ENCODE measurements at regions not wholly inside any gene's neighbourhood (a gene's known extent, or its start where the extent isn't known, plus 50 kb on each side); places are given as distances from the start of the nearest gene placed in this dataset.

DNA sequence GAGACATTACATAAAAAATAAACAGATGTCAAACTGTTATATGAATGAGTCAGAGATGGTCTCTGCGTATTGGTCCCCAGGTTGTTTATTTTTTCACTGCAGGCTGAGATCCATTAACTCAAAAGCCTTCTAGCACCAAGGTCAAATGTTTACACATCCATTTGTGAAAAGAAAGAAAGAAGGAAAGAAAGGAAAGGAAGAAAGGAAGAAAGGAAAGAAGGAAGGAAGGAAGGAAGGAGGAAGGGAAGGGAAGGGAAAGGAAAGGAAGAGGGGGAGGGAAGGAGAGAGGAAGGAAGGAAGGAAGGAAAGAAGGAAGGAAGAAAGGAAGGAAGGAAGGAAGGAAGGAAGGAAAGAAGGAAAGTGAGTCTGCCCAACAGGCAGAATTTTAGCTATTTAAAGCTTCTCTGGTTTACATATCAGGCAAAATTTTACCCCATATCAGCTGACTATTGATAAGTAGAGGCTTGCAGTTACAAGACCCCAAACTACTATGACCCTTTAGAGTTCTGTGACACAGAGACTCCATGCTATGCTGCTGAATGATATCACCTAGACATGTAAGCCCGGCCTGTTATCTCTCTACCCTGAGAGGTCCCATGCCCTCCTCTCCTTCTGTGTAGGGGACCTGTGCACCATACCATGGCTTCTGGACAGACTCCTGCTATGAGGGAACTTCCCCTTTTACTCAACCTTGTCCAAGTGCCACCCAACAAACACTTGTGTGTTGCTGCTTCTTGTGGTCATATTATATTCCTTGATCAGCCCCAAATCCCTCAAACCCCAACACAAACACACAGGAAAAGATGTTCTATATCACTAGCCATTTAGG lies 59.0 kb downstream of the DRD1 start:
- Histone ChIP-seq H3K4me1 (replicated peaks in 1 of 2) (no peaks in the 10 kb centered on the region), H3K4me3 (no peak overlapping the region), H3K27ac (no peak overlapping the region), H3K36me3 (replicated peaks in 1 of 2) (no peaks in the 10 kb centered on the region), H3K27me3 (no peaks in the 10 kb centered on the region), H3K9me3 (replicated peaks in 1 of 3) (no peaks in the 10 kb centered on the region)
- WGBS, 4 donors, result 44 to 56% (median 52%) methylated on average over 2 of the region's 2 CpGs
- intact Hi-C loops (cut with DNase I), result no loop called here
- TF ChIP-seq POLR2A (IDR thresholded peaks at IDR 0.05), result no peak
- TF ChIP-seq, protein P1, sequence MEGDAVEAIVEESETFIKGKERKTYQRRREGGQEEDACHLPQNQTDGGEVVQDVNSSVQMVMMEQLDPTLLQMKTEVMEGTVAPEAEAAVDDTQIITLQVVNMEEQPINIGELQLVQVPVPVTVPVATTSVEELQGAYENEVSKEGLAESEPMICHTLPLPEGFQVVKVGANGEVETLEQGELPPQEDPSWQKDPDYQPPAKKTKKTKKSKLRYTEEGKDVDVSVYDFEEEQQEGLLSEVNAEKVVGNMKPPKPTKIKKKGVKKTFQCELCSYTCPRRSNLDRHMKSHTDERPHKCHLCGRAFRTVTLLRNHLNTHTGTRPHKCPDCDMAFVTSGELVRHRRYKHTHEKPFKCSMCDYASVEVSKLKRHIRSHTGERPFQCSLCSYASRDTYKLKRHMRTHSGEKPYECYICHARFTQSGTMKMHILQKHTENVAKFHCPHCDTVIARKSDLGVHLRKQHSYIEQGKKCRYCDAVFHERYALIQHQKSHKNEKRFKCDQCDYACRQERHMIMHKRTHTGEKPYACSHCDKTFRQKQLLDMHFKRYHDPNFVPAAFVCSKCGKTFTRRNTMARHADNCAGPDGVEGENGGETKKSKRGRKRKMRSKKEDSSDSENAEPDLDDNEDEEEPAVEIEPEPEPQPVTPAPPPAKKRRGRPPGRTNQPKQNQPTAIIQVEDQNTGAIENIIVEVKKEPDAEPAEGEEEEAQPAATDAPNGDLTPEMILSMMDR (IDR thresholded peaks at IDR 0.05), result no peak
- no peak for DNase-seq

DNA sequence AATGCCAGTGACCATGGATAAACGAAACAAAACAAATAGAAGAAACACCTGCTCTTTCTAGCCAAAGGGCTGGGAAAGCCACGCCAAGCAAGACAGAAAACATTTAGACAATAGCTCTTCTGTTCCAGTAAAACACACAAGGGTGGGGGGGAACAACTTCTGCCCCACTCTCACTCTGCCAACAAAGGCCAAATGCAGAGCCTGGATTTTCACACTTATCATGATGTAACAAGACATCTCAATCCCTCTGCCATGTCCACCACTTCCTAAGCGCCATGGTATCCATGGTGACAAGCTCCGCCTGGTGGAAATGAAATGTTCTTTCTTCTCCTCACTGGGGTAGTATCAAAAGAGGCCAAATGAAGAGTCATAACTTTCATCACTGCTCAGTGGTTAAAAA lies 60.6 kb downstream of the DRD1 start:
- no peak overlapping the region for H3K4me3 ChIP-seq
- no peaks in the 10 kb centered on the region for H3K9me3 ChIP-seq (replicated peaks in 1 of 3)
- DNase-seq, result no peak
- TF ChIP-seq, protein P1 (IDR thresholded peaks at IDR 0.05), result no peak
- TF ChIP-seq POLR2A (IDR thresholded peaks at IDR 0.05), result no peak
- H3K4me1 ChIP-seq (replicated peaks in 1 of 2), result no peaks in the 10 kb centered on the region
- no peaks in the 10 kb centered on the region for H3K27me3 ChIP-seq
- H3K27ac ChIP-seq, result no peak overlapping the region
- no peaks in the 10 kb centered on the region for H3K36me3 ChIP-seq (replicated peaks in 1 of 2)
- 71 to 87% (median 75%) methylated on average over 4 of the region's 4 CpGs for WGBS, 4 donors
- intact Hi-C loops (cut with DNase I), result no loop called here

DNA sequence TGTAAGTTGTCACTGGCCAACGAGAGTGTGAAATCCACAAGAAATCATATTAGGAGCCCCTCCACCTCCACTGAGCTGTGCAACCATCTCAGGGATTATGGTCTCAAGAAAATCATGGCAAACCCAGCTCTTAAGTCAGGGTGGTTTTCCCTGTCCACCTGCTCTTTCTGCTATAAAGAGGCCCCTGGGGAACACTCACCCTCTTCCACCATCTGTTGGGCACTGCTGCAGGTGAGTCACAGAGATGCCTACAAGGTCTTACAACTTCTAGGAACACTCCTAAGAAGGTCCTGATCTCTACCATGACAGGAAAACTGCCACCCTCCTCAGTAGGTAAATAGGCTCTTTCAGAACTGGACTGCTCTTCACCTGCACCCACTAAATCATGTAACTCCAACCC lies 61.8 kb downstream of the DRD1 start:
- DNase-seq, result no peak
- Histone ChIP-seq H3K27me3 (peaks cover 4% of the 10 kb centered on the region), H3K27ac (no peak overlapping the region), H3K4me1 (replicated peaks in 1 of 2) (no peaks in the 10 kb centered on the region), H3K9me3 (replicated peaks in 1 of 3) (no peaks in the 10 kb centered on the region), H3K4me3 (no peak overlapping the region), H3K36me3 (replicated peaks in 1 of 2) (no peaks in the 10 kb centered on the region)
- WGBS, 4 donors, result 53 to 83% (median 75%) methylated on average over 1 of the region's 1 CpG
- intact Hi-C loops (cut with DNase I), result no loop called here
- TF ChIP-seq, protein P1 (IDR thresholded peaks at IDR 0.05), result no peak
- no peak for TF ChIP-seq POLR2A (IDR thresholded peaks at IDR 0.05)

DNA sequence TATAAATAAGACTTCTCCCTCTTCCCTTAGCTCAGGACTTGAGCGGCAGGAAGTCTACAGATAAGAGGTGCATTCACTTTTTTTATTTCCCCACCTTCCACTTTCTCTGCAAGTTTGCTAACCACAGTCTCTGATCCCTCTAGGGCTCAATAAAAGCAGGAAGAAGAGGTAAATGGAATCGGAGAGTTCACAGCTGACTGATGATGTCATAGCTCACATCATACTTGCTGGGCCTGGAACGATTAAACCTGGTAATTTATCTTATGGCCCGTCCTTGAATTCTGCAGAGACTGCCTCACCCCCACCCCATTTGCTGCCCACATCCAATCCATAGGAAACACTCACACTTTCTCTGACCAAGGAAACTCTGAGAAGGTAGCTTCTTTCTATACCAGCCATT lies 62.9 kb downstream of the DRD1 start:
- Histone ChIP-seq H3K27ac (no peak overlapping the region), H3K36me3 (replicated peaks in 1 of 2) (no peaks in the 10 kb centered on the region), H3K9me3 (replicated peaks in 1 of 3) (no peaks in the 10 kb centered on the region), H3K4me1 (replicated peaks in 1 of 2) (no peaks in the 10 kb centered on the region), H3K27me3 (peaks cover 4% of the 10 kb centered on the region), H3K4me3 (no peak overlapping the region)
- DNase-seq, result no peak
- WGBS, 4 donors, result 63 to 73% (median 65%) methylated on average over 4 of the region's 4 CpGs
- TF ChIP-seq POLR2A (IDR thresholded peaks at IDR 0.05), result no peak
- TF ChIP-seq, protein P1 (IDR thresholded peaks at IDR 0.05), result no peak
- intact Hi-C loops (cut with DNase I), result no loop called here
